Thyroid gland (tissue), 4 donors: ENCODE measurements at regions not wholly inside any gene's neighbourhood (a gene's known extent, or its start where the extent isn't known, plus 50 kb on each side); places are given as distances from the start of the nearest gene placed in this dataset.

Source experiments
- POLR2A ChIP-seq, 2 donors: fragments of 450-650 bp; IDR thresholded peaks; one replicate each; pipeline ENCODE4 v1.6.1; 2017; ENCODE audit warnings: antibody characterized with exemption in 2 of 2, mild to moderate bottlenecking in 2 of 2, moderate library complexity in 1 of 2
- TF ChIP-seq, protein P1 (sequence below), 6 experiments: fragments of 200-600 bp in 3 of 6; fragments of 450-650 bp in 3 of 6; sonication (generic) in 3 of 6; IDR thresholded peaks; one replicate each; pipeline ENCODE4 v1.5.1; 2016 to 2019; ENCODE audit warnings: antibody characterized with exemption in 6 of 6, mild to moderate bottlenecking in 2 of 6, inconsistent platforms in 1 of 6, moderate library complexity in 1 of 6

DNA sequence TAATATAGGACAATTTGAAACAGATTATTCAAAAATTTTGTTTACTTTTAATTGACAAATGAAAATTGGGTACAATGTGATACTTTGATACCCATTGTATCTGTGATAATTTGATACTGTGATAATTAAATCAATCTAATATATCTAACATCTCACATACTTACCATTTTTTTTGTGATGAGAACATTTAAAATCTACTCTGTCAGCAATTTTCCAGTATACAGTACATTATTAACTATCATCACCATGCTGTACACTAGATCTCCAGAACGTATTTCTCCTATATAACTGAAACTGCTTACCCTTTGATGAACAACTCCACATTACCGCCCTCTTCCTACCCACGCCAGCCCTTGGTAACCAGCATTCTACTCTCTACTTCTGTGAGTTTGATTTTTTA lies 139.7 kb upstream of the TFPI start:
- TF ChIP-seq POLR2A (IDR thresholded peaks at IDR 0.05) = no peak
- TF ChIP-seq, protein P1, sequence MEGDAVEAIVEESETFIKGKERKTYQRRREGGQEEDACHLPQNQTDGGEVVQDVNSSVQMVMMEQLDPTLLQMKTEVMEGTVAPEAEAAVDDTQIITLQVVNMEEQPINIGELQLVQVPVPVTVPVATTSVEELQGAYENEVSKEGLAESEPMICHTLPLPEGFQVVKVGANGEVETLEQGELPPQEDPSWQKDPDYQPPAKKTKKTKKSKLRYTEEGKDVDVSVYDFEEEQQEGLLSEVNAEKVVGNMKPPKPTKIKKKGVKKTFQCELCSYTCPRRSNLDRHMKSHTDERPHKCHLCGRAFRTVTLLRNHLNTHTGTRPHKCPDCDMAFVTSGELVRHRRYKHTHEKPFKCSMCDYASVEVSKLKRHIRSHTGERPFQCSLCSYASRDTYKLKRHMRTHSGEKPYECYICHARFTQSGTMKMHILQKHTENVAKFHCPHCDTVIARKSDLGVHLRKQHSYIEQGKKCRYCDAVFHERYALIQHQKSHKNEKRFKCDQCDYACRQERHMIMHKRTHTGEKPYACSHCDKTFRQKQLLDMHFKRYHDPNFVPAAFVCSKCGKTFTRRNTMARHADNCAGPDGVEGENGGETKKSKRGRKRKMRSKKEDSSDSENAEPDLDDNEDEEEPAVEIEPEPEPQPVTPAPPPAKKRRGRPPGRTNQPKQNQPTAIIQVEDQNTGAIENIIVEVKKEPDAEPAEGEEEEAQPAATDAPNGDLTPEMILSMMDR (IDR thresholded peaks at IDR 0.05) = no peak
